BLaER1 (cell line): ENCODE measurements at regions not wholly inside any gene's neighbourhood (a gene's known extent, or its start where the extent isn't known, plus 50 kb on each side); places are given as distances from the start of the nearest gene placed in this dataset.

Experiments
- H3K27ac ChIP-seq: shearing (Covaris generic); formaldehyde crosslinking; 2 replicates; pipeline ENCODE4 v1.8.1; 2022
- H3K27me3 ChIP-seq: shearing (Covaris generic); formaldehyde crosslinking; 2 replicates; pipeline ENCODE4 v1.8.1; 2022
- H3K36me3 ChIP-seq: shearing (Covaris generic); formaldehyde crosslinking; 2 replicates; pipeline ENCODE4 v1.8.1; 2022
- H3K4me1 ChIP-seq: shearing (Covaris generic); formaldehyde crosslinking; 2 replicates; pipeline ENCODE4 v1.8.1; 2022
- H3K4me2 ChIP-seq: shearing (Covaris generic); formaldehyde crosslinking; 2 replicates; pipeline ENCODE4 v1.8.1; 2022
- H3K4me3 ChIP-seq: shearing (Covaris generic); formaldehyde crosslinking; 2 replicates; pipeline ENCODE4 v1.8.1; 2022
- H3K9ac ChIP-seq: shearing (Covaris generic); formaldehyde crosslinking; 2 replicates; pipeline ENCODE4 v1.8.1; 2022
- H3K9me3 ChIP-seq: shearing (Covaris generic); formaldehyde crosslinking; 2 replicates; pipeline ENCODE4 v1.8.1; 2022
- H4K20me1 ChIP-seq: shearing (Covaris generic); formaldehyde crosslinking; 2 replicates; pipeline ENCODE4 v1.8.1; 2022
- Cebpa-rat ChIP-seq: shearing (Covaris generic); IDR thresholded peaks from 2 replicates; pipeline ENCODE4 v1.8.1; 2022

DNA sequence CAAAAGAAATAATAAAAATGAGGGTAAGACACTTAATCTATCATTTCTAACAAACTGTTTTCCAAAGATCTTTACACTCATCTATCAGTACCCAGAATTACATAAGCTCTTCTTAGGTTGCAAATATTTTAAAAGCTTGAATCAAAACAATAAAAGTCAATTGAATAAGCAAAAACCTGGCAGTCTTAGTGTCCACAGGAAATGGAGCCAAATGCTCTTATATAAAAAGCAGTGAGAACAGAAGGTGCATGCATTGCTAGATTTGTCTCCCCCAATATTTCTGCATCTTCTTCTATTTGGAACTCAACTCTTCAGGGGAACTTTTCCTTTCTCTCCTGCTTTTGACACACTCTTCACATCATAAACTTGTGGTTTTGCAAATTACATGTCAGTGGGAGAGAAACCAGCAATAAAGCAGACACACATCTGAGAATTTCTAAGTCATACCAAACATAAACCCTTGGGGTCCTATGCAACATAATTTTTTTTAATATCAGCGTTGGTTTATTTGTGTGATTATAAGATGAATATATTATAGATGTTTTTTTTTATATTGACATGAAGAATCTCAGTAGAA is 343.9 kb upstream of the ACVR2A start:
- peaks cover 27% of the 10 kb centered on the region for H3K4me1 ChIP-seq
- H4K20me1 ChIP-seq = no peaks in the 10 kb centered on the region
- TF ChIP-seq Cebpa-rat = no peak
- no peak overlapping the region for H3K4me3 ChIP-seq
- H3K27ac ChIP-seq = no peak overlapping the region
- H3K9me3 ChIP-seq = no peaks in the 10 kb centered on the region; the same call in 1 of the 2 replicates
- H3K36me3 ChIP-seq = no peaks in the 10 kb centered on the region
- no peak overlapping the region for H3K9ac ChIP-seq
- peak overlapping the region; percentile 67 for H3K4me2 ChIP-seq
- no peaks in the 10 kb centered on the region for H3K27me3 ChIP-seq

DNA sequence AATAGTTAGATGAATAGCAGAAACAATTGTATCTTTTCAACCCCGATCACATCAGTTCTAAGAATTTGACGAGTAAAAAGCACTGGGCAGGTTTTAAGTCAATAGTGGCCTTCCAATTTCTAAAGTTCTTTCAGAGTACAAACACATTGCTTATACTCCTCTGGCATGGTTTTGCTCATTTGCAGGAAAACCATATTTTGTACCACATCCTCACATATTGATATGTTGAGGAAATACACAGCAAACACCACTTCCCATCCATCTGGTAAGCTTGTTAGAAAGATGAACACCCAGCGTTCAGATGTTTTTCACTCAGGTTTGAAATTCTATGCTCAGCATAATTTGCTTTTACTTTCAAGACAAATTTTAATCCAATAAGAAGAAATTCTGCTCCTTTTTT is 344.6 kb upstream of the ACVR2A start:
- no peak for TF ChIP-seq Cebpa-rat
- no peaks in the 10 kb centered on the region; the same call in 1 of the 2 replicates for H3K9me3 ChIP-seq
- no peaks in the 10 kb centered on the region for H3K27me3 ChIP-seq
- no peak overlapping the region for H3K9ac ChIP-seq
- H3K4me2 ChIP-seq = peak overlapping the region; percentile 67
- no peaks in the 10 kb centered on the region for H4K20me1 ChIP-seq
- H3K27ac ChIP-seq = no peak overlapping the region
- no peak overlapping the region for H3K4me3 ChIP-seq
- no peaks in the 10 kb centered on the region for H3K36me3 ChIP-seq
- peaks cover 27% of the 10 kb centered on the region for H3K4me1 ChIP-seq

DNA sequence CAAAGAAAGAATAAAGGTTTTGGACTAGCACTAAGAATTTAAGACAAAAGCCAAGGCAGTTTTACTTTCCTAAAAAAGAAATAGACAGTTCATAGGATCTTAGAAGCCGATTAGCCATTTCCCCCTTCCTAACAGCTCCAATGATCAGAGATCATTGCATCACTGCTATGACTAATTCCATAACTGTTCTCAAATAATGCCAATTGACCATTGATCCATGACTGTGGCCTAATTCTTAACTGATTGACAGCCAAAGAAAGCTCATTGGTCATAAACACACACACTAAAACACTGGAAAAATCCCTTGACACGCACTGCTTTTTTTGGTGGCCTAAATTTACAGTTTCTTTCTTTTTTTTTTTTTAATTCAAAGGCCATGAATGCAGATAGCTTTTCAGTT is 345.0 kb upstream of the ACVR2A start:
- Histone ChIP-seq H3K4me1 (peaks cover 27% of the 10 kb centered on the region), H3K9me3 (no peaks in the 10 kb centered on the region), H3K4me3 (no peak overlapping the region), H3K36me3 (no peaks in the 10 kb centered on the region), H3K27ac (no peak overlapping the region), H3K27me3 (no peaks in the 10 kb centered on the region), H3K9ac (no peak overlapping the region), H4K20me1 (no peaks in the 10 kb centered on the region), H3K4me2 (peak overlapping the region; percentile 67)
- TF ChIP-seq Cebpa-rat = no peak

DNA sequence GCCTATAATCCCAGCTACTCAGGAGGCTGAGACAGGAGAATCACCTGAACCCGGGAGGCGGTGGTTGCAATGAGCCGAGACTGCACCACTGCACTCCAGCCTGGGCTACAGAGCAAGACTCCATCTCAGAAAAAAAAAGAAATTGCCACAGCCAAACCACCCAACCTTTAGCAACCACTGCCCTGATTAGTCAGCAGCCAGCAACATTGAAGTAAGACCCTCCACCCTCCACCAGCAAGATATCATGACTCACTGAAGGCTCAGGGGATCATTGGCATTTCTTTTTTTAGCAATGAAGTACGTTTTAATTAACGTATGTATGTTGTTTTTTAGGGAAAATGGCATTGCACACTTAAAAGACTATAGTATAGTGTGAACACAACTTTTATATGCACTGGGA is 349.1 kb upstream of the ACVR2A start:
- Histone ChIP-seq H3K9me3 (0 out of 2 replicates have a peak, but pooled peaks cover 4% of the 10 kb centered on the region), H4K20me1 (no peaks in the 10 kb centered on the region), H3K4me3 (no peak overlapping the region), H3K9ac (no peak overlapping the region), H3K4me1 (peaks cover 24% of the 10 kb centered on the region), H3K36me3 (no peaks in the 10 kb centered on the region), H3K27ac (no peak overlapping the region), H3K4me2 (no peak overlapping the region), H3K27me3 (no peaks in the 10 kb centered on the region)
- TF ChIP-seq Cebpa-rat = no peak

DNA sequence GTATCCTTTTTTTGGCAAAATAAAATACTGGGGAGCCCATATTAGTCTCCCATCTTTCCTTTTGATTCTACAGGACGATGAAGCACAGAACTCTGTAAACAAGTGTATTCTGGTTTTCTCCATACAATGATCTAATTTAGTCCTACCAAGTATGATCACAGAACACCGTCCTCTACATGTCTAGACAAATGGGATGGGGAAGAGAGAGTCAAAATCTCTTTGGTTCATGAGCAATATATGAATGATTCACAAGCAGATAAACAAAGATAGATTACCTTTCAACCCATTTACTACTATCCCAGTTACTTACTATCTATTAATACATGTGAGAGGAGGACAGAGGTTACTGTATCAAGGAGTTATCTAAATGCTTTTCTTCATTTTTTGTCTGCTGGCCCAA is 352.4 kb upstream of the ACVR2A start:
- H3K27me3 ChIP-seq = no peaks in the 10 kb centered on the region
- no peak overlapping the region for H3K4me2 ChIP-seq
- H3K4me1 ChIP-seq = peaks cover 13% of the 10 kb centered on the region
- H3K9me3 ChIP-seq = 0 out of 2 replicates have a peak, but pooled peaks cover 4% of the 10 kb centered on the region
- H3K27ac ChIP-seq = no peak overlapping the region
- no peak overlapping the region for H3K4me3 ChIP-seq
- no peak overlapping the region for H3K9ac ChIP-seq
- no peaks in the 10 kb centered on the region for H4K20me1 ChIP-seq
- H3K36me3 ChIP-seq = no peaks in the 10 kb centered on the region
- TF ChIP-seq Cebpa-rat = no peak

DNA sequence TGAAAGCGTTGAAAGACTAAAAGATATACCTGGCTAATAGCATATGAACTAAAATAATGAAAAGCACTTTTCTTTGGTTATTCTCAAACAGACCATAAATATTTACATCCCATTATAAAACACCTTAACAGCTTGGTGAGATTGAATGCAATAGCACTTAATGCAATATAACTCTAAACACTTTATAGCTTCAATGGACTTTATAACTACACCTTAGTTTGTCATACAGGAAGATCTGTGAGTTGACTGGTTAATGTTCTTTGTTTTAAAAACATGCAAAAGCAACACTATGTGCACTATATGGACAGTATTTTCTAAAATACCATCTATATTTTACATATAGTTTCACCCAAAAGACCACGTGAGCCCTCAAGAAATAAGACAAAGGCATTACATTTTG is 353.3 kb upstream of the ACVR2A start:
- Histone ChIP-seq H3K36me3 (no peaks in the 10 kb centered on the region), H3K4me2 (0 out of 2 replicates have a peak overlapping the region, but pooled peaks have one; percentile 38), H3K9me3 (0 out of 2 replicates have a peak, but pooled peaks cover 4% of the 10 kb centered on the region), H3K27me3 (no peaks in the 10 kb centered on the region), H3K4me3 (no peak overlapping the region), H3K4me1 (peaks cover 13% of the 10 kb centered on the region), H3K9ac (no peak overlapping the region), H3K27ac (no peak overlapping the region), H4K20me1 (no peaks in the 10 kb centered on the region)
- no peak for TF ChIP-seq Cebpa-rat

DNA sequence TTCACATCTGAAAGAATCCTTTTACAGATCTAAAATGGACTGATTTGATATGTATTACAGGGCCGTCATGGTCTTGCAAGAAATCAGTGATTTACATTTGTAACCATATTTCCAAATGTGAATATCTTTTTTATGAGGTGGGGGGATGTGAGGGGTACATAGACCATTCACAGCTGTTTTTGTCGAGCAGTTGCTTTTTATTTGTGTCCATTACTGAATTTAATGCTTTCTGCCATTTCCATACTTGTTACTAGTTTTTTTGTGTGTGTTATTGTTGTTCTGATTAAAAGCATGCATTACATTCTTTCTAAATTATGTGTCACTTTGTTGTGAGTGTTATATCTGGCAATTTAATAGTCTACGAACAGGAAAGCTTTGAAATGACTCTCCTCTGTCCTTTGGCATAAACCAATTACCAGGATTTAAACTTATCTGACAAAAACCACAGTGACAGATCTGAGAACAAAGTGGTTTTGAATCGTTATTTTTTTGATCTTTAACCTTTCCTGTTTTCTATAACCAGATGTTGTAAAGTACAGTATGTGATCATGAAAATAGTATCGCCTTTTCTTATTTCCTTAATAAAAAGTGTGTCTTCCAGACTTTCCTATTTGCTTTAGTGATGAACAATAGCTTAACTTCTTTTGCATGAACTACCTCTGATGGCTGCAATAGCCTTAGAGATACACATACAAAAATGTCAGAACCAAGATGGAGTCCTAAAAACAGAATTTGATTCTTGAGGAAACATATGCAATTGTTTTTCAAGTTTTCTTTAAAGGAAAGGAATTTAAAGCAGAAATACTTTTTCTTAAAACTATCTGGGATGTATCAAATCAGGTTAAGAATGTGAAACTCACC is 354.2 kb upstream of the ACVR2A start:
- Histone ChIP-seq H3K9me3 (0 out of 2 replicates have a peak, but pooled peaks cover 4% of the 10 kb centered on the region), H3K27me3 (no peaks in the 10 kb centered on the region), H3K27ac (no peak overlapping the region), H3K4me3 (no peak overlapping the region), H3K4me2 (peak overlapping the region; percentile 38), H3K4me1 (peaks cover 13% of the 10 kb centered on the region), H3K36me3 (no peaks in the 10 kb centered on the region), H3K9ac (no peak overlapping the region), H4K20me1 (no peaks in the 10 kb centered on the region)
- TF ChIP-seq Cebpa-rat = no peak

DNA sequence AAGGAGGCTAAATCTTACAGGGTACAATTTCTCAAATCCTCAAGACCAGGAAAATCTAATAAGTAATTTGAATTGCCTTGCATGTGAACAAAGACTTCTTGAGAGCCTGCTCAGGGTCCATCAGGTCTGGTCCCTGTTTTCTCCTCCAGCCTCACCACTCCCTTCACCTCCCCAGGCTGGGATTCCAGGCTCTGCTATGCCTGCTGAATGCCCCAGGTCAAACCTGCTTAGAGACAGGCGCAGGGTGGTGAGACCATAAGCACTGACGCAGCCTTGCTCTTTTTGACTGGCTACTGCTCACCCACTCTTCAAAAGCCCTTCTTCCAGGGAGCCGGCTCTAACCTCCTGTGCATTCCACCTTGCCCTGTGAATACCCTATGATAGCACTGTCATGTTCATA is 356.4 kb upstream of the ACVR2A start:
- no peak overlapping the region for H3K4me3 ChIP-seq
- no peaks in the 10 kb centered on the region for H3K36me3 ChIP-seq
- no peaks in the 10 kb centered on the region for H4K20me1 ChIP-seq
- H3K4me2 ChIP-seq = no peak overlapping the region
- no peak for TF ChIP-seq Cebpa-rat
- H3K4me1 ChIP-seq = peaks cover 13% of the 10 kb centered on the region
- H3K27ac ChIP-seq = no peak overlapping the region
- no peaks in the 10 kb centered on the region for H3K27me3 ChIP-seq
- no peak overlapping the region for H3K9ac ChIP-seq
- no peaks in the 10 kb centered on the region for H3K9me3 ChIP-seq

DNA sequence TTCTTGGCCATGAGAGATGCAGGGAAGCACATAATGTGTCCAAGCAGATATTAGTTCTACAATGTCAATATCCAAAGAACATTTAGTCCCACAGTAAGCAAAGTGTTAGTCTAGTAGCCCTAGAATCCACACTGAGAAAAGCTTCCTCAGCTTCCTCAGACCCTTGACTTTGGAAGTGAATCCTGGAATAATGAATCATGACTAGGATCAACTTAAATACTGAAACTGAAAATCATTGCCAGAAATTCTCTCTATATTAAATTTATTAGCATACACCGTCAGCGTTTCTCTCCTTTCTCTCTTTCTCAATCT is 356.9 kb upstream of the ACVR2A start:
- Histone ChIP-seq H4K20me1 (no peaks in the 10 kb centered on the region), H3K4me1 (peaks cover 13% of the 10 kb centered on the region), H3K36me3 (no peaks in the 10 kb centered on the region), H3K27ac (no peak overlapping the region), H3K27me3 (no peaks in the 10 kb centered on the region), H3K4me3 (no peak overlapping the region), H3K9me3 (no peaks in the 10 kb centered on the region), H3K4me2 (no peak overlapping the region), H3K9ac (no peak overlapping the region)
- TF ChIP-seq Cebpa-rat = no peak

DNA sequence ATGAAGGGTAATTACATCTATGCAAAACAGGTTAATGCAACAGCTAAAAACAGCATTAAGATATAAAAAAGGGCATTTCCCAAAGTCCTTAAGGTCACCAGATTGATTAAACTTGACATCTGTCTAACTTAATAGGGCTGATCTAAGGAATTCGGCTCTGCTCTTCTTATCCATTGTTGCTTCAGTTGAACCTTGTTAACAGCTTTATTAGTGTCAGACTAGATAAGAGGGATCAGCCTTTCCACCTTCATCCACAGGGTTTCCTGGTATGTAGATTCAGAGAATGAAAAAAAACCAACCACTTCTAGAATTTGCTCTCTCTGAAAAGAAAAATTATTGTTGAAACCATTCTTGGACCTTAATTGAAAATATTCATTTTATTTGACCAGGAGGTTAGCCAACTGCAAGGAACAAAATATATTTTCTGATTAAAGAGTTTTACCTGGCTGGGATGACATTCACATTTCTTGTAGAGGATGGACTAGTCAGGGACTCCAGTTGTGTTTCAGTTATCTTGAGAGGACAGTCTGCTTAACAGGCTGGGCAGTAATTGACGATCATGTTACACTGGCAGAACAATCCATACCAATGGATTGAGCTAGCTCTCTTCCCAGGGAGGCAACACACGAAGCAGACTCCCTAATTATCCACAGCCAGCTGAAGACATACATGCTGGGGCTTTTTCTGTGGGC is 357.4 kb upstream of the ACVR2A start:
- Histone ChIP-seq H3K9me3 (no peaks in the 10 kb centered on the region), H3K4me1 (peaks cover 17% of the 10 kb centered on the region), H3K36me3 (no peaks in the 10 kb centered on the region), H3K4me3 (no peak overlapping the region), H3K9ac (no peak overlapping the region), H3K27me3 (no peaks in the 10 kb centered on the region), H4K20me1 (no peaks in the 10 kb centered on the region), H3K4me2 (no peak overlapping the region), H3K27ac (no peak overlapping the region)
- no peak for TF ChIP-seq Cebpa-rat
